Neural cell (in vitro differentiated cells): ENCODE measurements at regions not wholly inside any gene's neighbourhood (a gene's known extent, or its start where the extent isn't known, plus 50 kb on each side); places are given as distances from the start of the nearest gene placed in this dataset.

ENCODE experiments used
- H2AFZ ChIP-seq: fragments of 200-600, 300-800 bp; sonication (generic), shearing (Covaris generic); 2 replicates; pipeline ENCODE4 v1.6.0; 2014; ENCODE audit warnings: low read depth, mild to moderate bottlenecking, antibody characterized with exemption, low read length, moderate library complexity
- H3F3A ChIP-seq: fragments of 200-600 bp; shearing (Covaris generic); 2 replicates; pipeline ENCODE4 v1.6.1; 2016; ENCODE audit warnings: mild to moderate bottlenecking, moderate library complexity, mixed read lengths, antibody characterized with exemption, low read length; ENCODE audit not compliant: insufficient read depth, poor library complexity, severe bottlenecking
- H3K27ac ChIP-seq: fragments of 200-600, 300-800 bp; sonication (generic), shearing (Covaris generic); 2 replicates; pipeline ENCODE4 v1.5.1; 2014; ENCODE audit warnings: mild to moderate bottlenecking, low read length, moderate library complexity
- H3K27me3 ChIP-seq: fragments of 300-800, 200-600 bp; sonication (generic), shearing (Covaris generic); 2 replicates; pipeline ENCODE4 v1.6.0; 2014; ENCODE audit warnings: mild to moderate bottlenecking, low read depth, low read length, moderate library complexity; ENCODE audit not compliant: insufficient read depth
- H3K36me3 ChIP-seq: fragments of 300-800, 200-600 bp; sonication (generic), shearing (Covaris generic); 2 replicates; pipeline ENCODE4 v1.5.1; 2014; ENCODE audit warnings: mild to moderate bottlenecking, antibody characterized with exemption, low read length, moderate library complexity; ENCODE audit not compliant: insufficient read depth
- H3K4me2 ChIP-seq: fragments of 300-800, 200-600 bp; sonication (generic), shearing (Covaris generic); 2 replicates; pipeline ENCODE4 v1.6.0; 2014; ENCODE audit warnings: mild to moderate bottlenecking, low read length
- H3K4me3 ChIP-seq: fragments of 300-800, 200-600 bp; sonication (generic), shearing (Covaris generic); 2 replicates; pipeline ENCODE4 v1.5.1; 2014; ENCODE audit warnings: mild to moderate bottlenecking, low read length, moderate library complexity
- H3K79me2 ChIP-seq: fragments of 200-600 bp; shearing (Covaris generic); replicated peaks from 2 replicates; pipeline ENCODE4 v1.6.0; 2014; ENCODE audit warnings: mild to moderate bottlenecking, low read length, moderate library complexity; ENCODE audit not compliant: insufficient read depth
- H3K9ac ChIP-seq: fragments of 300-800, 200-600 bp; sonication (generic), shearing (Covaris generic); 2 replicates; pipeline ENCODE4 v1.6.1; 2016; ENCODE audit warnings: mild to moderate bottlenecking, low read length, mixed read lengths
- H3K9me2 ChIP-seq: fragments of 200-600 bp; shearing (Covaris generic); 2 replicates; pipeline ENCODE4 v1.6.1; 2016; ENCODE audit warnings: mild to moderate bottlenecking, low read length, mixed read lengths; ENCODE audit not compliant: insufficient read depth
- H3K9me3 ChIP-seq: fragments of 200-600, 300-800 bp; sonication (generic), shearing (Covaris generic); 2 replicates; pipeline ENCODE4 v1.6.1; 2016; ENCODE audit warnings: mild to moderate bottlenecking, mixed run types, low read length, moderate library complexity, mixed read lengths
- H4K20me1 ChIP-seq: fragments of 200-600 bp; shearing (Covaris generic); 2 replicates; pipeline ENCODE4 v1.6.1; 2016; ENCODE audit warnings: mild to moderate bottlenecking, mixed run types; ENCODE audit not compliant: insufficient read depth
- CTCF ChIP-seq: fragments of 450-650 bp; IDR thresholded peaks from 2 replicates; pipeline ENCODE4 v1.5.1; 2014; ENCODE audit warnings: antibody characterized with exemption, mild to moderate bottlenecking, moderate library complexity; ENCODE audit not compliant: poor library complexity, severe bottlenecking
- EP300 ChIP-seq: fragments of 450-650 bp; conservative IDR thresholded peaks from 2 replicates; pipeline ENCODE4 v1.6.1; 2014; ENCODE audit warnings: antibody characterized with exemption, mild to moderate bottlenecking, moderate library complexity; ENCODE audit not compliant: poor library complexity, severe bottlenecking
- EZH2 ChIP-seq: fragments of 200-600, 300-800 bp; shearing (Covaris generic), sonication (generic); IDR thresholded peaks from 2 replicates; pipeline ENCODE4 v1.6.1; 2014; ENCODE audit warnings: antibody characterized with exemption, low read length, borderline replicate concordance, mild to moderate bottlenecking; ENCODE audit not compliant: insufficient read depth, poor library complexity, severe bottlenecking
- MXI1 ChIP-seq: fragments of 450-650 bp; conservative IDR thresholded peaks from 2 replicates; pipeline ENCODE4 v1.6.1; 2014; ENCODE audit warnings: antibody characterized with exemption, mild to moderate bottlenecking; ENCODE audit not compliant: poor library complexity, severe bottlenecking
- POLR2AphosphoS5 ChIP-seq: IDR thresholded peaks from 2 replicates; pipeline ENCODE4 v1.6.1; 2012
- RAD21 ChIP-seq: fragments of 450-650 bp; conservative IDR thresholded peaks from 2 replicates; pipeline ENCODE4 v1.6.1; 2014; ENCODE audit warnings: antibody characterized with exemption, mild to moderate bottlenecking, moderate library complexity
- REST ChIP-seq: IDR thresholded peaks from 2 replicates; pipeline ENCODE4 v1.6.1; 2012; ENCODE audit warnings: borderline replicate concordance
- SMC3 ChIP-seq: fragments of 450-650 bp; conservative IDR thresholded peaks from 2 replicates; pipeline ENCODE4 v1.6.1; 2014; ENCODE audit warnings: antibody characterized with exemption, mild to moderate bottlenecking, moderate library complexity; ENCODE audit not compliant: poor library complexity
- TAF1 ChIP-seq: IDR thresholded peaks from 2 replicates; pipeline ENCODE4 v1.6.1; 2012; ENCODE audit warnings: low read depth

- H3K27ac ChIP-seq = no peak overlapping the region
- no peak overlapping the region for H3K4me3 ChIP-seq
- TF ChIP-seq EZH2 (no peak), MXI1 (no peak)
Observed at GRCh38 chr1:14365301-14365988, 233.0 kb upstream of the KAZN start.

GRCh38 chr1:14366091-14367018 is 232.1 kb upstream of the KAZN start:
- Histone ChIP-seq H3K9ac (no peak overlapping the region), H3K79me2 (no peaks in the 10 kb centered on the region), H3K9me3 (no peaks in the 10 kb centered on the region), H2AFZ (no peak overlapping the region), H4K20me1 (no peaks in the 10 kb centered on the region), H3K4me3 (no peak overlapping the region), H3K9me2 (no peaks in the 10 kb centered on the region), H3K36me3 (no peaks in the 10 kb centered on the region), H3F3A (no peaks in the 10 kb centered on the region), H3K4me2 (no peak overlapping the region), H3K27ac (no peak overlapping the region), H3K27me3 (no peaks in the 10 kb centered on the region)
- TF ChIP-seq SMC3 = no peak
- no peak for TF ChIP-seq EZH2
- TF ChIP-seq CTCF = no peak
- TF ChIP-seq EP300 = no peak
- no peak for TF ChIP-seq POLR2AphosphoS5
- no peak for TF ChIP-seq TAF1
- TF ChIP-seq REST = no peak
- no peak for TF ChIP-seq RAD21
- no peak for TF ChIP-seq MXI1

More at GRCh38 chr1:14365301-14365988, 233.0 kb upstream of the KAZN start:
- no peaks in the 10 kb centered on the region for H3K9me2 ChIP-seq
- no peak overlapping the region for H3K9ac ChIP-seq
- H4K20me1 ChIP-seq = no peaks in the 10 kb centered on the region
- no peaks in the 10 kb centered on the region for H3K79me2 ChIP-seq
- no peaks in the 10 kb centered on the region for H3K27me3 ChIP-seq
- H3K36me3 ChIP-seq = no peaks in the 10 kb centered on the region
- H3F3A ChIP-seq = no peaks in the 10 kb centered on the region
- H3K9me3 ChIP-seq = no peaks in the 10 kb centered on the region
- no peak overlapping the region for H2AFZ ChIP-seq
- H3K4me2 ChIP-seq = no peak overlapping the region
